Activated CD8-positive, alpha-beta memory T cell treated with anti-CD3 and anti-CD28 coated beads for 1 hour (primary cell): ENCODE measurements at regions not wholly inside any gene's neighbourhood (a gene's known extent, or its start where the extent isn't known, plus 50 kb on each side); places are given as distances from the start of the nearest gene placed in this dataset.

Experiments used
- DNase-seq, 2 donors: peaks; one replicate each; pipeline ENCODE4 v3.0.0-alpha.2; 2020; ENCODE audit warnings: low read depth in 1 of 2; ENCODE audit errors: extremely low read depth in 1 of 2

DNA sequence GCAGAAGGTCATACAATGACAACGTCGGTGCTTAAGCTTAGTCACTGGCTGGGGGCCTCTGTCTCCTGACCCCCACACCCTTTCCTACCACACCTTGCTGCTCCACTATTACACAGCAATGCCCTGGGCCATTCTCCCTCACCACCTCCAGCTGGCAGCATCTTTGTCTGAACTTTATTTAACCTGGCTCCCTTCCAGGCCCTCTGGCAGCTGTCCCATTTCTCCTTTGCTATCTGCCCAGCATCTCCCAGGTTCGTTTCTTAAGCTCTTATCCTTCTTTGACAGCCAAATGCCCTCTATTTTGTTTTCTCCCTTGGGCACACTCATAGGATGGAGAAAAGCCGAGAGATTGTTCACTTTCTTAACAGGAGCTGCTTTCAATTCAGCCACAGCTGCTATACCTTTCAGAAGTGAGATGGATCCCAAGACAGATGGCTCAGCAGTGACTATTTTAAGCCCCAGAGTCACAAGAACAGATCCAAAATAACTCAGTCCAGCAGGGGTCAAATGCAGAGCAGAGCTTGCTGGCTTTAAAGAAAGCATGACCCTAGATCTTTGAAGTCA is 1277.1 kb upstream of the AUTS2 start:
- no peak for DNase-seq

DNA sequence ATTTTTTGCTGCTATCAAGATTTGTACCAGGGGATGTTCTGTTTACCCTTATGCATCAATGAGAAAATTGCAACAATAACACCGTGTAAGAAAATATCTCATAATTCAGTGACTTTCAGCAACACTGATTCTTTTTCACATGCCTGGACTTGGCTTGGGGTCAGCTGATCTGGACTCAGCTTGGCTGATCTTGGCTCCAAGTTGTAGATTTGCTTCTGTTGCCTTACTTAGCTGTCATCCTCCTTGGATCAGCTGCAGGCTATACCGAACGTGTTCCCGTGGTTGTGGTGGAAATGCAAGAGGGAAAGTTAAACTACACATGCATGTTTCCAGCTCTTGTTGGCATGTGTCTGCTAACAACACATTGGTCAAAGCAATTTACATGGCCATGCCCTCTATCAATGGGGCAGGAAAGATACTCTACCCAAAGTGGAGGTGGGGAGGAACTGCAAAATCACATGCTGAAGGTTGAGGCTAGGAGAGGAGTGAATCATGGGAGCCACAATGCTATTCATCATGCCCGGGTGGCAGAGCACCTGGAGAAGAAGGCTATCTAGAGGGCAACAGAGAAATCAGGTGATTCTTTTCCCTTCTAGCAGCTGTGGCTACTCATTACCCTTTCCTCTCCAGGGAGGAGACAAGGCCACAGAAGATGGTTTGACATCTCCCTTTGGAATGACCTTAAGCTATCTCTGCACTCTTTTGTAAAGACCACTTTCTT is 1276.3 kb upstream of the AUTS2 start:
- no peak for DNase-seq

DNA sequence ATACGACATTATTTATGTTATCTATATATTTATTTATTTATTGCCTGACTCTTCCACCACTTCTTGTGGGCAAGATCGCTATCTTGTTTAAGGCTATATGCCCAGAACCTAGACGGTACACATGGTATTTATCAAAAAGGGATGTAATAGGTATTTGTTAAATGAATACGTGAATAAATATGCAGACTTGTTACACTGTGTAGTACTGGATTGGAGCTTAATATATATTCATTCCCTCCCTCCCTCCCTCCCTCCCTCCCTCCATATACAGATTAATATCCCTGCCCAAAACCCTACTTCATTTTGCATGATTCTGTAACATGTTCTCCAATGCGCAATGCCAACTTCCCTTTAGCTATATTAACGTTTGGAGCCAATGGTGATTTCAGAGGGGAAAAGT is 1273.7 kb upstream of the AUTS2 start:
- DNase-seq = no peak

DNA sequence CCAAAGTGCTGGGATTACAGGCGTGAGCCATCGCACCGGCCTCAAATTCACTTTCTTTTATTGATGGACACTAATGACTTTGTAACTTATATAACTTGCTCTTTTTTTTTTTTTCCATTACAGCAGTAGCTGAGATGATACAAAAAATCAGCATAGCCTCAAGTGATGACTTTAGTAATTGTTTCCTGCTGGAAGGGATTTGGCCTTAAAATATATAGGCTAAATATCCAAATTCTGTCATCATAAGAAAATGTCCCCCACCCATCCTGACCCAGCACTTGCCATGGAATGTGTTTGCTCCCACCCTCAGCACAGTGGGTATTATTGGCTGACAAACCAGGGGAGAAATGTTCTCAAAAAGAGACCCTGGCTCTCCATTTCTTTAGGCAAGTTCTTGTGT is 1264.1 kb upstream of the AUTS2 start:
- DNase-seq = no peak

DNA sequence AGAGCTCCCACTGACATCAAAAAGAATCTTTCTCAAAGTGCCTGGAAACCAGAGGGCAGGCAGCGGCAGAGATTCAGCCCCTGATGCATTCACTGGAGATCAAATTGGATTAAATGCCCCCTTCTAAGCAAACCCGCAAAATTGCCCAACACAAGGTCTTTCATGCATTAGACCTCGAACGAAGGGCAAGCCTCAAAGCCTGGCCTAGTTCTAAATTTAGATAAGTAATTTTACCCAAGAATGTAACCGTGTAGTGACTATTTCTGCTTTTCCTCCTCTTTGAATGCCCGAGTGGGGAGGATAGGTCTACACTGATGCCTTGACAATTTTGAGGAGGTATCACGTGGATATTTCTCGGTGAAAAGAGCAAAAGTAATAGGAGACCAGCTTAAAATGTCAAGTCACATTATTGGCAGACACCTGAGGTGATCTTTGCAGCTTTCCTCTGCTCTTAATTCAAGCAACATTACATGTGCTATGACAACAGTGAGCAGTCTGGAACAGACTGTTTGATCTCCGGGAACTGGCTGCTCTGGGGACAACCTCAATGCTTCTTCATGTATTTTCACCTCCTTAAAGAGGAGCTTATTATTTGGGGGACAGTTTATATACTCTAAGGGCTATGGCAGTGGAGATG is 1263.5 kb upstream of the AUTS2 start:
- no peak for DNase-seq

DNA sequence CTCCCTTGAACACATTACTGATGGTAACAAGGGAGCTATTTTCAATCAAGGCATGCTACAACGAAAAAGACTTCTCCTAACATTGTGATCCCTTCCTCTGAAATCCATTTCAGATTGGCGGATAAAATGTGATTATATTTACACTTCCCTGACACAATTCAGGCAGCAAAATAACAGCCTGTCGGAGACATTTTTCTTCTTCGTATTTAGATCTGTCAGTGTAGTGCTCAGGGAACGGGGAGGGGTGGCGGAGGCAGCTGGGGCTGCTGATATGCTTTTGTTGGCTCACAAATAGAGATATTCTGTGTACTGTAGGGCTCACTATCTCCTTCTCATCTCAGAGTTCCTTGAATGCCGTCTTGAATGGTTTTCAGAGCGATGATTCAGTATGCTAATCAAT is 1261.7 kb upstream of the AUTS2 start:
- DNase-seq = no peak

DNA sequence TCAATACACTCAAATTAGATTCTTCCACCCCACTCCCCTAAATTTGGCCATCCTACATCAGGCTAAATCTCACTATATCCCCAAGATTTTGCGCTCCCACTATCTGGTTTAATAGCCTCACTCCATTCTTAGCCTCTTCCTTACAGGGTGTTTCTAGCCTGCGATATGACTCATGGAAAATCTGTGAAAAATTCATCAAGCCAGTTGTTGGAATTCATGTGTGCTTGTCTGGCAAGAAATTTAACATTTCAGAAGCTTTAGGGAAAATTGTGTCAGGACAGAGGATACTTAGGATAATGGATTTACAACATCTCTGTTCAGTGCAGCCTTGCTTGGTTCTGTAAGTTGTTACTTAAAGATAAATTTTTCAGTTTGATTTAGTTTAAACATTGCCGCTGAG is 1249.9 kb upstream of the AUTS2 start:
- no peak for DNase-seq

DNA sequence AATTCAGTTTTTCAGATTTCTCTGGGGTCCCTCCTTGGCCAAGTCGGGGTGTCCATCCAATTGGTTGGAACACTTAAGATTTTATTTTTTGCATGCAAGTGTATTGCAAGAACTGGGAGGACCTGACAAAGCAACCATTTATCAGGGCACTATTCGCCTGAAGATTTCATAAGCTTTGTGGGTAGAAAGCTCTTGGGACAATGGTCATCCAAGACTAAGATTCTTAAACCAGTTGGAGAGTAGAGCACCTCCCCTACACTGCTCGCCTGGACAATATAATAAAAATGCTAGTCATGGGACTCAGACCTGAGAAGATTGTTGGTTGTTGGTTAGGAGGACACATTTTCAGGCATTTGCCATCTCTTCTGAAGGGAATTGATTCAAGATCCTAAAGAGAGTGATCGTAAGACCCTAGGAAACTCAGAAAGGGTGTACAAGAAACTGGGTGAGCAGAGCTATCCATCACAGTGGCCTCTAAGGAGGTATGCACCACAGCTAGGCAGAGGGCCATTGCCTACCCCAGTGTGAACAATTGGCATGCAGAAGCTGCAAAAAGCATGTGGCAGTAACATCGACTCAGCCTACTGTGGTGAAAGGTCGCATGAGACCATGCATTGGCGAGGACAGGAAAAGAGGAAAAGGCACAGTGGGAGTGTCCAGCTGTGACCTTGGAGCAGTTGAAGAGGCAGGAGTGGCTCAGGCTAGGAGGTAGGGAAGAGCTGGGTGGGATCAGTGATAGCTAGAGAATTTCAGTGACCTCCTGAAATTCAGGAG is 1235.3 kb upstream of the AUTS2 start:
- DNase-seq = no peak

DNA sequence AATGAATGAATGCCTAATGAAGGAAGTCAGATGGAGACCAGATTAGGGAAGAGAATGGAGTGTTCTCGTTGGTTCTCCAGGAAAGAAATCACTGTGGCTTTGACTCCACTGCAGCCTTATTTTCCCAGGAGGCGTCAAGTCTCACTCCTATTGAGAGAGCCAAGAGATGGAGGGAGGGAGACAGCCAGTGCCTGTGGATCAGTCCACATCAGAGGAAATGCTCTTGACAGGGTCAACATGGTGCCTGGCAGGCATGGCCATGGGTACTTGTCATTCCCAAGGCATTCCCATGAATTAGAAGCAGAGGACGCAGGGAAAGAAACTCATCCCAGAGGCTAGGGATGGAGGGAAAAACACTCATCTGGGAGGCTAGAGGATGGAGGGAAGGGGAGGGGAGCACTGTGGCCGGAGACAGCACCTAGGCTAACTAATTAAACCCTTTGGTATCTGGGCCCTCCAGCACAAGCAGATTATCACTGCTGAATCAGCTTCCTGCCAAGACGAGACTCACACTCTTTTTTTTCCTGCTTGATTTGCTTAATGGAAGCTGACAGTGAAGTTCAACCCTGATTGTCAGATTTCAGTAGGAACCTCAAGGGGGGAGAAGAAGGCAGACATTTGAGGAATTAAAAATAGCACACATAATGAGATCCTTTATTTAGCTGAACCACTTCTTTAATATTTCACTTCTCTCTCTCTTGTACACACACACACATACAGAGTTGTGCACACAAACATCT is 1233.2 kb upstream of the AUTS2 start:
- DNase-seq = no peak

DNA sequence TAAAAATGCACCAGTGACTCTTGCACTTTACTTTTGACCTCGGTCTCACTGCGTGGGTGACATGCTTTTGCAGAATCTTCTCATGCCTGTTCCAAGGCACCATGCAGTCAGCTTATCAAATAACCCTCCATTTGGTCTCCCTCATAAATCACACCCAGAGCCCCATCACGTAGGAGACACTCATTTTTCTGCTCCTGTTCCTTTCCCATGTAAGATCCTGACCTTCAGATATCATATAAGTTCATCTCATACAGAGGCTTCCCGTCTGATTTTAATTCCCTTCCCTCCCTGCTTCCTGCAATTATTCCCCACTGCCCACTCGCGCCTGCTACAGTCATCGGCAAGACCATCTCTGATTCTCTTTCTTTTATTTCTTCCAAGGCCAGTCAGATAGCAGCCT is 1226.3 kb upstream of the AUTS2 start:
- DNase-seq = no peak

DNA sequence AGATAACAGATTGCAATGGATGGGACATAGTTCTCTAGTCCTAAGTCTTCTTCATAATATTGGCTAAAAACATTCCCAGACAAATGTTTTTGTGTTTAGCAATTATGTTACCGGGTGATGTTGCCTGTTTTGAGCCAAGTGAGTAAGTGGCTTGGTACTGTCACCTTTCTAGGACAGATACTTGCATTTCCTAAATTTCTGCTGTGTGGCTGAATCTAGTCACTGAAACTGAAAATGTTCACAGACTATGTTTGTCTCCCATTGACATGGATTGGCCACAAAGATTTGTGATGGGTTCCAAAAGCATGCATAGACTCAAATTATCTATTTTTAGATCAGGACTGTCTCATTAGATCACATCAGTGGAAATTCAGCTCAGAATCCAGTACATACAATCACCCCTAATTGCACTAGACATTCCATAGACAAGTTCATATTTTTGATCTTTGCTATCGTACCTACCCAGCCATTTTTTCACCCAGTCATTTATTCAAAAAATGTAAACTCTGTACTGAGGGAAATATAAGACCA is 1222.1 kb upstream of the AUTS2 start:
- DNase-seq = no peak

DNA sequence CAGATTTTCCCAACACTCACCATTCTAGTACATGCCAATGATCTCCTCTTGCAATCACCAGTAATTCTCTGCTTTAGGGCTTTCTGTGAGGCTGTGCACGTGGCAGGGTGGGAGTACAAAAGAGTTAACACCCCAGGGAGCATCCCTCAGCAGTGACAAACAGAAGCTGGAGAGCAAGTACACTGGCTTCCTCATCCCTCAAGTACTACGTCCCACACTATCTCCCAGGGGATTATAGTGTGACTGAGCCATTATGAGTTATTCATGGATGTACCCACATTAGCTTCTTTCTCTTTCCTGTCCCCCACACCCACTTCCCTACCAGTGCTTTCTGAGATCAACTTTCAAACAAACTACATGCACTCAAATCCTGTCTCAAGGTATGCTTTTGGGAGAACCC is 1216.5 kb upstream of the AUTS2 start:
- no peak for DNase-seq

DNA sequence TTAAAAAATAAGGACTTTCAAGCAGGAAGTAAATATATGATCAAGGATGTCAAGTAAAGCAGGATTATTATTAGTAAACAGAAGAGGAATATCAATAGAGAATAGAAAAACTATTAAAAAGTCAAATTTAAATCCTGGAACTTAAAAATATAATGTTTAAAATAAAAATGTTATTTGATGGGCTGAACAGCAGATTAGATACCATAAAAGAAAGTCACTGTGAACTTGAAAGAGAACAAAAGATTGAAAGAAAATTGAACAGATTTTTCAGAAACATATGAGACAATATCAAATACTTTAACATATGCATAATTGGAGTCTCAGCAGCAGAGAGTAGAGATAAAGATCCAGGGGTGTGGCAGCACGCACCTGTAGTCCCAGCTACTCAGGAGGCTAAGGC is 1213.7 kb upstream of the AUTS2 start:
- DNase-seq = no peak

DNA sequence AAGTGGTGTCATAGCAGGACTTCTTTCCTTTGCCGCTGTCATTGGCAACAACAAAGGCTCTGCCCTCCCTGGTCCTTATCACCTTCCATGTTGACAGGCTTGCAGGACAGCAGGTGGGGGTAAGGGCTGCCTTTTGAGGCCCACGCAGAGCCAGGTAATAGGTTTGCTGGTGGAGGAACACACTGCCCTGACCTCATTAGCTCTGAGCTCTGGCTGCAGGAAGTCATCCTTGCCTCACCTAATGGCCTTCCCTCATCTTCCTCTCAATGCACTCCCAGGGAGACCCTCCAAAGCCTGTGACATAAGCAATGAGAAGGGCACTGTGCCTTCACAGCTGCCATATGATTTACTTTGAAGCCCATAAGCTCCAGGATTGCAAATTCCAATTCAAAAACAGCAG is 1205.2 kb upstream of the AUTS2 start:
- no peak for DNase-seq

DNA sequence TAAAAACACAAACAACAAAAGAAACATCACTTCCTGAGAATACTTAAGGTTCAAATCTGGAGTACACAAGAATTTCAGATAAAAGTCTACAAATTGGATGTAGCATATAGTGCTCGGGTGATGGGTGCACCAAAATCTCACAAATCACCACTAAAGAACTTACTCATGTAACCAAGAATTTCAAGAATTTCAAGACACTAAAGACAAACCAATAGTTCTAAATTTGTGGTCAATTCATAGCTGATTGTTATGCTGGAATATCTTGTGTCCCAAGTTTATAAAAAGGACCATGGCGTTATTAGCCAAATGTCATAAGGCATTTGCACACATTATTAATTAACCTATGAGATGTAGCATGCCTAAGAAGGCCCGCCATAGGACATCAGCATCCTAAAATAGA is 1204.1 kb upstream of the AUTS2 start:
- DNase-seq = no peak

DNA sequence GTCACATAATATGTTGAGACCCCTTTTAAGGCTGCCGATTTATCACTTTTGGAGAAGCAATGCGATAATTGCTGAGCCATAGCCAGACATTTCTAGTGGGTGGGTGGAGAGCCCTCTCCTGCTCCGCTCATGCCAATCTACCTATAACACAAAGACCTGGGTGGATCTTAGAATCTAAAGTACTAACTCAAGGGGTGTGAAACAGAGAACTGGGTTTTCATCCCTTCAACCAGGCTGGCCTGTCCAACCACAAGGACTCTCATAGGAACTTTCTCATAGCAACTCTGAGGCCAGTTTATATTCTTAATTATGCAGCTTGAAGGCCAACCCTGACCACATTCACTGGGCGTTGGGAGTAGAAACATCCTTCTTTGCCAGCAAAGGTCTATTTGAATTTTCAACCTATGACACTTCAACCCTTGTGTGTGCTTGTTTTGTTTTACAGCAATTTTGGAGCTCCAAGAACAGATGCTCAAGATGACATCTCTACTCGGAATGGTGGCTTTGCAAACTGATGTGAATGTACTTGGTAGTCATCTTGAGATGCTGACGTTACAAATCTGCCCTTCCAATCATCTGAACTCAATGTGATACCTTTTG is 1198.2 kb upstream of the AUTS2 start:
- no peak for DNase-seq

DNA sequence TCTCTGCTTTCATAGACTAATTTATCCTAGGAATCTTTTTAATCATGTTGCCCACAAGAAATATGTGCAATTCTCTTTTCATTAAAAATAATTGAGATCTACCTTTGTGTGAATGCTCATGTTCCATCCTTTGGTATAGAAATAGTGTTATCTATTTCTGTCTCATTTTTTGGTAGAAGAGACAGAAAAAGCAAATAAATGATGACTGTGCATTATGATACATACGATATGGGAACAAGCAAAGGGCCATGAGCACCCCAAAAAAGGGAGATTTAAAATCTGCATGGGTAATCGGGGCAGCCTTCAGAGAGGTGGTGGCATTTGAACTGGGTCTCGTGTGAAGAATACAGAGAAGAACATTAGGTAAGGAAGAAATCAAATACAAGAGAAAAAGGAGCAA is 1197.5 kb upstream of the AUTS2 start:
- DNase-seq = no peak

DNA sequence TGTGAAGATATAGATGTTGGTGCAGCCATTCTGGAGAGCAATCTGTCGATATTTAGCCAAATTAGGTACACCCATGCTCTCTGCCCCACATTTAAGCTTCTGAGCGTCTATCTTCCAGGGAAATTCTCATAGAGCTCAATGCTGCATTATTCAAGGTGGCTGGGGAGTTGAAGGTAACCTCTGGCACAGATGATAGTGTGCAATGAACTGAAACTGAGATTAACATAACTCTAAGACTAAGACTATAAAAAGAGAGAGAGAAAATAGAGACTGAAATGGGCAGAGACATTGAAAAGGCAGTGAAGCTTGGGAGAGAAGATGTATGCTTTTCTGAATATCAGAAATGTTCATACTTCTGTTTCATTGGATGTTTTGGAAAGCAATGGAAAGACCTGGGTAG is 1197.0 kb upstream of the AUTS2 start:
- no peak for DNase-seq

DNA sequence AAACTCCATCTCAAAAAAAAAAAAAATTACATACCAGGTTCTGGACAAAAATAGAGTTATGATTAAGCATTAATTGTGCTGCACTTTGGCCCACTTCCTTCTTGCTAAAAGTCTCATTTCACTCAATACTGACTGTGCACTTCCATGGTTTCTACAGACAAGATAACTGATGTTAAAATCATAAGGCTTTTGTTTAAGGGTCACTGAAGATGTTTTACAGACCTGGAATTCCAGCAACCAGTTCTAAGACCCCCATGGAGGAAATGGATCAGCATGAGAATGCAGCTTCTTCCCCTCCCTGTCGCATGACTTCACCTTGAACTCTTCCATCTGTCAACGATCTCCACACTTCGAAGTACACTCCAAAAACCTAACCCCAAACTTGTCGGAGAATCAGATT is 1191.8 kb upstream of the AUTS2 start:
- DNase-seq = no peak

DNA sequence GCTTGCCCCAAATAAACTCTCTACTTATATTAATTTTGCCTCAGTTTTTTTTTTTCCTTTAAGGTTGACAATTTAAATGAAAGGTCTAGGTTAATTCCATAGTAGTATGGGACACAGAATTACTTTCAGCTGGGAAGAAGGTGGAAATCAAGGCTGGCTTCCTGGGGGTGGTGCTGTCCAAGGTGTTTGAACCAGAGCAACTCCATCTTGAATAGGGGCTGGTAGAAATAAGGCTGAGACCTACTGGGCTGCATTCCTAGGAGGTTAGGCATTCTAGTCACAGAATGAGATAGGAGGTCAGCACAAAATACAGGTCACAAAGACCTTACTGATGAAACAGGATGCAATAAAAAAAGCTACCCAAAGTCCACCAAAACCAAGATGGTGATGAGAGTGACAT is 1190.8 kb upstream of the AUTS2 start:
- DNase-seq = no peak

DNA sequence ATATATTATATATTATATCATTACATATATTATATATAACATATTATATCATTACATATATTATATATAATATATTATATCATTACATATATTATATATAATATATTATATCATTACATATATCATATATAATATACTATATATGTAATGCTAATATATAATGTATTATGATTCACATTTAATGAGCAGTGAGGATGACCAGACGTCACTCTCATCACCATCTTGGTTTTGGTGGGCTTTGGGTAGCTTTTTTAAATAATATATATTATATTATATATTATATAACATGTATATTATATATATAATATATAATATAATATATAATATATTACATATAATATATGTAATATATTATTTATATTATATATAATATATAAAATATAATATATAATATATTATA is 1189.4 kb upstream of the AUTS2 start:
- no peak for DNase-seq
